HEK293T (cell line): ENCODE measurements at regions not wholly inside any gene's neighbourhood (a gene's known extent, or its start where the extent isn't known, plus 50 kb on each side); places are given as distances from the start of the nearest gene placed in this dataset.

Source experiments
- CTCF ChIA-PET: fragments of 350-600 bp; formaldehyde crosslinking; extraction: SDS; loops from one replicate; lab custom pipeline; 2021; ENCODE audit warnings: antibody characterized with exemption, inconsistent platforms; lab: Yijun Ruan, JAX
- POLR2A ChIA-PET: fragments of 350-600 bp; formaldehyde crosslinking; extraction: SDS; loops from one replicate; lab custom pipeline; 2020; ENCODE audit warnings: antibody characterized with exemption, inconsistent platforms; lab: Yijun Ruan, JAX
- DNase-seq: peaks from one replicate; pipeline ENCODE4 v3.0.0; 2012; ENCODE audit warnings: mixed read lengths; ENCODE audit errors: extremely low spot score
- ARNT ChIP-seq: fragments of 450-650 bp; IDR thresholded peaks from 2 replicates; pipeline ENCODE4 v1.6.1; 2017; ENCODE audit warnings: mild to moderate bottlenecking
- BHLHE40 ChIP-seq: fragments of 450-650 bp; IDR thresholded peaks from 2 replicates; pipeline ENCODE4 v1.6.1; 2016; ENCODE audit warnings: mild to moderate bottlenecking, moderate library complexity, borderline replicate concordance
- CTBP1 ChIP-seq: fragments of 450-650 bp; IDR thresholded peaks from 2 replicates; pipeline ENCODE4 v1.6.1; 2016; ENCODE audit warnings: borderline replicate concordance
- ELF4 ChIP-seq: fragments of 450-650 bp; IDR thresholded peaks from 2 replicates; pipeline ENCODE4 v1.6.1; 2017; ENCODE audit warnings: antibody characterized with exemption
- FOXA1 ChIP-seq: fragments of 450-650 bp; IDR thresholded peaks from 2 replicates; pipeline ENCODE4 v1.6.1; 2016; ENCODE audit warnings: mild to moderate bottlenecking
- FOXK2 ChIP-seq: fragments of 450-650 bp; IDR thresholded peaks from 2 replicates; pipeline ENCODE4 v1.6.1; 2016; ENCODE audit warnings: mild to moderate bottlenecking
- FOXM1 ChIP-seq: fragments of 450-650 bp; IDR thresholded peaks from 2 replicates; pipeline ENCODE4 v1.6.1; 2017; ENCODE audit warnings: mild to moderate bottlenecking, borderline replicate concordance
- HDGF ChIP-seq: fragments of 450-650 bp; IDR thresholded peaks from 2 replicates; pipeline ENCODE4 v1.6.1; 2017; ENCODE audit warnings: antibody characterized with exemption, borderline replicate concordance
- L3MBTL2 ChIP-seq: fragments of 450-650 bp; conservative IDR thresholded peaks from 2 replicates; pipeline ENCODE4 v1.6.1; 2016; ENCODE audit warnings: mild to moderate bottlenecking
- LEF1 ChIP-seq: fragments of 450-650 bp; IDR thresholded peaks from 2 replicates; pipeline ENCODE4 v1.6.1; 2017; ENCODE audit warnings: mild to moderate bottlenecking, borderline replicate concordance
- NFRKB ChIP-seq: fragments of 450-650 bp; IDR thresholded peaks from 2 replicates; pipeline ENCODE4 v1.6.1; 2016; ENCODE audit warnings: mild to moderate bottlenecking, moderate library complexity
- SP1 ChIP-seq: fragments of 450-650 bp; IDR thresholded peaks from 2 replicates; pipeline ENCODE4 v1.6.1; 2017
- SUZ12 ChIP-seq: fragments of 450-650 bp; IDR thresholded peaks from 2 replicates; pipeline ENCODE4 v1.6.1; 2016; ENCODE audit warnings: mild to moderate bottlenecking
- TARDBP ChIP-seq: fragments of 450-650 bp; IDR thresholded peaks from 2 replicates; pipeline ENCODE4 v1.6.1; 2016
- ZNF384 ChIP-seq: fragments of 450-650 bp; IDR thresholded peaks from 2 replicates; pipeline ENCODE4 v1.6.1; 2016
- TF ChIP-seq, protein P1 (sequence below): fragments of 450-650 bp; IDR thresholded peaks from 2 replicates; pipeline ENCODE4 v1.6.1; 2016

DNA sequence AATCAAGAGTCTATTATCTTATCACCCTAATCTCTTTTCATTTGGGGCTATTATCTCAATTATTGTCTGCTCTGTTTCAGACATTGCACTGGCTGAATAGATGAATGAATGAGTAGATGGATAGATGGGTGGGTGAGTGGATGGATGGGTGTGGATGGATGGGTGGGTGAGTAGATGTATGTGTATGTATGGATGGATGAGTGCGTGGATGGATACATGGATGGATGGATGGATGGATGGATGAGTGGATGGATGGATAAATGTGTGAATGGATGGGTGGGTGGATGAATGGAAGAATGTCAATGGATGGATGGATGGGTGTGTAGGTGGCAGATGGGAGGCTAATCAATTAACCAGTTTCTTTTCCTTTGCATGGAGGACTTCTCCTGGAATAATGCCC lies 301.7 kb downstream of the NSG2 start:
- TF ChIP-seq SUZ12 (no peak), HDGF (no peak), FOXM1 (no peak), ZNF384 (no peak), NFRKB (no peak), BHLHE40 (no peak), SP1 (no peak), LEF1 (no peak), CTBP1 (no peak), FOXA1 (no peak), L3MBTL2 (no peak), ELF4 (no peak), FOXK2 (no peak), TARDBP (no peak), ARNT (no peak)
- TF ChIP-seq, protein P1, sequence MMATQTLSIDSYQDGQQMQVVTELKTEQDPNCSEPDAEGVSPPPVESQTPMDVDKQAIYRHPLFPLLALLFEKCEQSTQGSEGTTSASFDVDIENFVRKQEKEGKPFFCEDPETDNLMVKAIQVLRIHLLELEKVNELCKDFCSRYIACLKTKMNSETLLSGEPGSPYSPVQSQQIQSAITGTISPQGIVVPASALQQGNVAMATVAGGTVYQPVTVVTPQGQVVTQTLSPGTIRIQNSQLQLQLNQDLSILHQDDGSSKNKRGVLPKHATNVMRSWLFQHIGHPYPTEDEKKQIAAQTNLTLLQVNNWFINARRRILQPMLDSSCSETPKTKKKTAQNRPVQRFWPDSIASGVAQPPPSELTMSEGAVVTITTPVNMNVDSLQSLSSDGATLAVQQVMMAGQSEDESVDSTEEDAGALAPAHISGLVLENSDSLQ = no peak
- ChIA-PET CTCF (no interaction called here), POLR2A (interaction anchor here (1.5 kb wide), 1 partner anchor 9 kb away, joined by 5 read pairs; no protein-coding TSS in a partner anchor)
- DNase-seq = no peak

DNA sequence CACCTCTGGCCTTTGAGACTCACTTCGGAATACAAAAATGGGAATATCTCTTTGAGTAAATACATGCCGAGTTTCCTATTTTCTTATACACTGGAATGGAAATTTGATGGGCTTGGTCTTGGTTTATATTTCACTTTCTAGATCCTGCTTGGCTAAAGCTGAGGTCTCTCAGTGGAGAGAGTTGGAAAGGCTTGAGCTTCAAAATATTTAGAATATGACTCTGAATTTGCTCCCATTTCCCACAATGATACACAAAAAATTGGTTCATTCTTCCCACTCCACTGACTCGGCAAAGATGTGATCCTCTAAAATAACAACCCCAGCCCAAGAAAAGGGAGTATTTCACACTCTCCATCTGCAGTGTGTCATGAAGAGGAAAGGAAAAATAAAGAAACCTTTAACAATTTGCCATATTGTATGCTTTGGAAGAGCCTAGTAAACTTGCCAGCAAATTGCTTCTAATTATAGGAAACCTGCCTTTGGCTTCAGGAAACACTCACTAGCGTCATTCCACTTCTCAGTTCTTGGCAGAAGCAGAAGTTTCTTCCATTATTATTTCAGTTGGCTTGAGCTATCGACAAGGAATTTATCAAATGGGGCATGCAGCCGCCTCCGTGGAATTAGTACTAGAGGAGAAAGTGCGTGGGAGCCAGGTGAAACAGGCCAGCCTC lies 302.9 kb downstream of the NSG2 start:
- ChIA-PET CTCF (interaction anchor here (1.6 kb wide), 1 partner anchor 71 kb away, joined by 4 read pairs; no protein-coding TSS in a partner anchor), POLR2A (interaction anchor here (2.4 kb wide), 1 partner anchor 11 kb away, joined by 10 read pairs; no protein-coding TSS in a partner anchor)
- TF ChIP-seq FOXK2 (no peak), ARNT (no peak), FOXM1 (no peak), L3MBTL2 (no peak), ZNF384 (no peak), SP1 (no peak), BHLHE40 (no peak)
- no peak for DNase-seq

DNA sequence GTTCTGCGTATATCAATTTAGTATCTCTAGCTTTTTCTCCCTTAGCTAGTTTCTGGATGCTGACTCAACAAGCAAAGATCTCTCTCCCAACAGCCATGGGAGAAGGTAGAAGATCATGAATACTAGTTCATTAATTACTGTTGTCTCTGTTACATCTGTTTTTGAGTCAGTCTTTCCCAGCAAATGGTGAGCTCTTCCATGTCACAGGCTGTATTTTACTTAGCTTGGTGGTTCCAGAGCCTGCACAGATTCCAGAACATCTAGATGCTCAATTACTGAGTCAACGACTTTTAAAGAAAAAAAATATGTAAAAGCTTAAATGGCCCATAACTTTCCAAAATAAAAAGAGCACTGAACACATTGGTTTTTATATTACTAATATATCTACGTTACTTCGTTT lies 307.2 kb downstream of the NSG2 start:
- no peak for DNase-seq
- TF ChIP-seq, protein P1 = no peak
- no peak for TF ChIP-seq L3MBTL2
- no peak for TF ChIP-seq LEF1
- no peak for TF ChIP-seq HDGF
- TF ChIP-seq ELF4 = no peak
- TF ChIP-seq SP1 = no peak
- TF ChIP-seq ZNF384 = no peak
- TF ChIP-seq FOXK2 = no peak
- TF ChIP-seq NFRKB = no peak
- TF ChIP-seq FOXM1 = no peak
- no peak for TF ChIP-seq SUZ12
- ChIA-PET CTCF (interaction anchor here (0.6 to 0.7 kb wide), 2 partner anchors 20 to 31 kb away, joined by 3 read pairs; no protein-coding TSS in a partner anchor), POLR2A (interaction anchor here (0.8 to 1.1 kb wide), 3 partner anchors 12 to 24 kb away, joined by 3 to 4 read pairs (median 3); no protein-coding TSS in a partner anchor)

DNA sequence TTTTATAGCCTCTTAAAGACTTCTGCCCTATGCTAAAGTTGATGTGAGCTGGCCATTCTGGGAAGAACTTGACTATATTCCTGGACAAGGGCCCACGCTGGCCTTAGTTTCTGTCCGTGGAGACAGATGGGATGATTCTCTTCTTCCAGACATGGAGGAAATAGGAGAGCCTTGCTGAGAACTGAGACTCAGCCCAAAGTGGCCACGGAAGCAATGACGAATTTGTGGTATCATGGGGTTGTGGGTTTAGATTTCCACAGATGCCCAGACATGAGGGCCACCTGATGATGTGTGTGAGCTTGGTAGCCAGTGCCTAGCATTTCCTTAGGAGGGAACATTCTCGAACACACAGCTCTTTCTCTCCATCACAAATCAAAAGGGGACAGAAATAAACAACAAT lies 309.1 kb downstream of the NSG2 start:
- CTCF ChIA-PET = interaction anchor here (1.4 to 2.6 kb wide), 3 partner anchors 13 to 65 kb away, joined by 3 to 14 read pairs (median 4); no protein-coding TSS in a partner anchor
- POLR2A ChIA-PET = interaction anchor here (0.7 to 3.6 kb wide), 7 partner anchors 10 to 28 kb away, joined by 3 to 21 read pairs (median 3); no protein-coding TSS in a partner anchor
- DNase-seq = no peak
- TF ChIP-seq HDGF = no peak
- no peak for TF ChIP-seq L3MBTL2
- TF ChIP-seq NFRKB = no peak
- TF ChIP-seq FOXM1 = no peak
- no peak for TF ChIP-seq ARNT
- no peak for TF ChIP-seq FOXA1
- TF ChIP-seq BHLHE40 = no peak
- no peak for TF ChIP-seq SUZ12
- TF ChIP-seq, protein P1 = no peak
- no peak for TF ChIP-seq TARDBP
- no peak for TF ChIP-seq FOXK2
- no peak for TF ChIP-seq SP1
- no peak for TF ChIP-seq ELF4
- no peak for TF ChIP-seq ZNF384
- TF ChIP-seq LEF1 = no peak

DNA sequence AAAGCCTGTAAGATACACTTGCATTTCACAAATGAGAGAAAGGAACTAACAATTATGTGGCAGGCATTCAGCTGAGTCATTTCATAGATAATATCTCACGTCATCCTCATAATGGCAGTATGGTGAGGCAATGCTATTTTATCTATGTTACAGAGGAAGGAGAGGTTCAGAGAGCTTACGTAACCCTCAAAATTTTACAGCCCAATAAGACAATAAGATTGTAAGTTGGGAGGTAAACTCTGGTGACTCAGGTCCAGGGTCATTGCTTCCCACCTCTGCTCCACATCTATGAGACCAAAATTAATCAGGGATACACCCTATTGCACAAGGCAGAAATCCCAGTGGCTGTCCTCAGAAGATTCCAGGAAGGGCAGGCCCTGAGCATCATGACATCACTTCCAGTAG lies 309.7 kb downstream of the NSG2 start:
- no peak for DNase-seq
- TF ChIP-seq SP1 = no peak
- TF ChIP-seq FOXA1 = no peak
- TF ChIP-seq BHLHE40 = no peak
- TF ChIP-seq ARNT = no peak
- POLR2A ChIA-PET = interaction anchor here (0.7 to 3.6 kb wide), 5 partner anchors 13 to 30 kb away, joined by 3 to 21 read pairs (median 5); no protein-coding TSS in a partner anchor
- CTCF ChIA-PET = interaction anchor here (0.6 to 2.6 kb wide), 5 partner anchors 9 to 64 kb away, joined by 3 to 14 read pairs (median 3); no protein-coding TSS in a partner anchor

DNA sequence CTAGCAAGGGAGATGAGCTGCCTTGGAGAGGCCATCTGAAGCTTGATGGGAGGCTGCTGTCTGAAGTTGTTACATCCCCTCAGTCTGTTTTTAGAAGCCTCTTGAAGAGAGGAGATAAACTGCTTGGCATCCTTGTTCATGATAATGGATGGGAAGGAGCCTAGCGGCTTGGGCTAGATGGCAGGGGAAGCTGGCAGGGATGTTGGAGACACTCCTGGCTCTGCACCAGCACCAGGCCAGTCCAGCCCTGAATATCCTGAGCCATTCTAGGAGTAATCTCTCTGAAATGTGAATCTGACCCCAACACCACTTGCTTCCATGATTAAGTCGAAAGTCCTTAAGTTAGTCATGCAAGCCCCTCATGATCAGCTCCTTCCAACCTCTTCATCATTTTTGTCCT lies 310.5 kb downstream of the NSG2 start:
- ChIA-PET POLR2A (interaction anchor here (2.0 to 3.6 kb wide), 3 partner anchors 16 to 27 kb away, joined by 5 to 21 read pairs (median 19); no protein-coding TSS in a partner anchor), CTCF (interaction anchor here (1.0 to 2.6 kb wide), 3 partner anchors 10 to 63 kb away, joined by 3 to 14 read pairs (median 4); no protein-coding TSS in a partner anchor)
- TF ChIP-seq ZNF384 = no peak
- no peak for TF ChIP-seq TARDBP
- TF ChIP-seq SP1 = no peak
- no peak for TF ChIP-seq ARNT
- TF ChIP-seq LEF1 = no peak
- no peak for TF ChIP-seq SUZ12
- no peak for DNase-seq
